HUES48 (cell line): ENCODE measurements at regions not wholly inside any gene's neighbourhood (a gene's known extent, or its start where the extent isn't known, plus 50 kb on each side); places are given as distances from the start of the nearest gene placed in this dataset.
"Not testable (repeated sequence)": the region's sequence is repeated elsewhere in the genome, so short reads cannot be mapped to it uniquely, and the experiment has no call there.

Source experiments
- H3K27ac ChIP-seq: one replicate; pipeline ENCODE4 v1.7.0; 2013; ENCODE audit warnings: low read depth, low read length, inconsistent platforms
- H3K27me3 ChIP-seq: 2 replicates; pipeline ENCODE4 v1.6.1; 2013; ENCODE audit warnings: mild to moderate bottlenecking, low read length; ENCODE audit not compliant: control insufficient read depth, insufficient read depth
- H3K36me3 ChIP-seq: 2 replicates; pipeline ENCODE4 v1.6.1; 2013; ENCODE audit warnings: low read length; ENCODE audit not compliant: control insufficient read depth, insufficient read depth
- H3K4me1 ChIP-seq: 2 replicates; pipeline ENCODE4 v1.6.1; 2013; ENCODE audit warnings: mild to moderate bottlenecking, low read length; ENCODE audit not compliant: control insufficient read depth, insufficient read depth
- H3K4me3 ChIP-seq: 2 replicates; pipeline ENCODE4 v1.5.1; 2013; ENCODE audit warnings: mild to moderate bottlenecking, low read depth, low read length
- H3K9ac ChIP-seq: 2 replicates; pipeline ENCODE4 v1.6.1; 2013; ENCODE audit warnings: mild to moderate bottlenecking, low read depth, low read length, moderate library complexity
- H3K9me3 ChIP-seq: 2 replicates; pipeline ENCODE4 v1.6.1; 2013; ENCODE audit warnings: low read length; ENCODE audit not compliant: control insufficient read depth, insufficient read depth

DNA sequence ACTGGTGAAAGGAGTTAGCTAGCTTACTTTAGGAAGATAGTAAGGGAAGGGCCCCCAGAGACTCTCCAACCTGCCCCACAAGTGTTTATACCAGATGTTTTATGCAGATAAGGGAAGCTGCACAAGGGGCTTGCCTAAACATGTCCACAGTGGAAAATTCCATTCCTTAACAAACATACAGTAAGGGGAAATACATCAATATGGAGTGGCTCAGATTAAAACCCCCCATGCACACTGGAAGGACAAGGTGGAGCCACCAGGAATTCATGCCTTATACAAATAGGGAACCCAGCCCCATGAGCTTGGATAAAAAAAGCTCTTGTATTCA is 106.3 kb upstream of the GPBP1 start:
- Histone ChIP-seq H3K9me3 (peaks cover 10% of the 10 kb centered on the region), H3K4me3 (no peak overlapping the region), H3K27ac (no peak overlapping the region), H3K4me1 (peaks cover 8% of the 10 kb centered on the region), H3K36me3 (no peaks in the 10 kb centered on the region), H3K9ac (no peak overlapping the region), H3K27me3 (no peaks in the 10 kb centered on the region)

- peaks cover 10% of the 10 kb centered on the region for H3K9me3 ChIP-seq
- H3K4me3 ChIP-seq = no peak overlapping the region
- H3K9ac ChIP-seq = no peak overlapping the region
- no peak overlapping the region for H3K27ac ChIP-seq
- no peaks in the 10 kb centered on the region for H3K36me3 ChIP-seq
- H3K4me1 ChIP-seq = peaks cover 10% of the 10 kb centered on the region
- H3K27me3 ChIP-seq = no peaks in the 10 kb centered on the region
Measured at GRCh38 chr5:57069115-57069835, 104.6 kb upstream of the GPBP1 start.

DNA sequence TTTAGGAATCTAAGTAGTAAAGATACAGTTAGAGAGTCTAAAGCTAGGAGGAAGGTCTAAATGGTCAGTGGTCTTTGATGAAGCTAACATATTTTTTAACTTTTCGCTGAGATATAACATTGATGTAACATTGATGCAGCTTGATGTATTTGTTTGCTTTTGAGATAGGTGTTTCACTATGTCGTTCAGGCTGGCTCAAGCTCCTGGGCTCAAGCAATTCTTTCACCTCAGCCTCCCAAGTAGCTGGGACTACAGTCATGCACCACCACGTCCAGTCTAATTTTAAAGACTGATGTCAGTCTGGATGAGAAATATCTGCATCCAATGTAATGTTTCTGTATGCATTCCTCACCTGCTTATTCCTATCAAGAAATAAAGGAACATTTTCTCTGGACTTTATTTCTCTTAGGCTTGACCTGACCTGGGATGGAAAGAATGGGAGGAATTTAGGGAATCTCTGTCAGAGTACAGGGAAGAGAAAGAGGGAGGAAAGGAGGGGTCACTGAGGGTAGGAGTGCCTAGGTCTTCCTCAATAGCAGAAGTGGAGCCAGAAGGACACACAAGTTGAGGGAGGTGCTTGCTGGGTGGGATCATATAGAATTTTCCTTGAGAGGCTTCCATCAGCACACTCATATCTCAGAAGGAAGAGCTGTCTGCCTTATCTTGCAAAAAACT is 101.5 kb upstream of the GPBP1 start:
- Histone ChIP-seq H3K27ac (peak overlapping the region; percentile 12), H3K4me1 (peaks cover 10% of the 10 kb centered on the region), H3K36me3 (no peaks in the 10 kb centered on the region), H3K9ac (no peak overlapping the region), H3K9me3 (peaks cover 10% of the 10 kb centered on the region), H3K27me3 (no peaks in the 10 kb centered on the region), H3K4me3 (0 out of 2 replicates have a peak overlapping the region, but pooled peaks have one; percentile 24)

- H3K4me1 ChIP-seq = no peaks in the 10 kb centered on the region
- no peaks in the 10 kb centered on the region for H3K27me3 ChIP-seq
- no peak overlapping the region for H3K4me3 ChIP-seq
- no peak overlapping the region for H3K27ac ChIP-seq
- no peaks in the 10 kb centered on the region for H3K9me3 ChIP-seq
- H3K9ac ChIP-seq = no peak overlapping the region
- no peaks in the 10 kb centered on the region for H3K36me3 ChIP-seq
Measured at GRCh38 chr5:57082441-57083067, 91.3 kb upstream of the GPBP1 start.

GRCh38 chr5:57085306-57086081 is 88.4 kb upstream of the GPBP1 start:
- no peaks in the 10 kb centered on the region for H3K27me3 ChIP-seq
- H3K9ac ChIP-seq = no peak overlapping the region
- H3K4me3 ChIP-seq = no peak overlapping the region

GRCh38 chr5:57087947-57088346 is 85.9 kb upstream of the GPBP1 start:
- H3K9me3 ChIP-seq, H3K4me3 ChIP-seq, H3K4me1 ChIP-seq, H3K27ac ChIP-seq, H3K27me3 ChIP-seq, H3K9ac ChIP-seq, H3K36me3 ChIP-seq: not testable (repeated sequence)

More at GRCh38 chr5:57085306-57086081, 88.4 kb upstream of the GPBP1 start:
- no peaks in the 10 kb centered on the region for H3K9me3 ChIP-seq
- H3K4me1 ChIP-seq = no peaks in the 10 kb centered on the region
- H3K36me3 ChIP-seq = no peaks in the 10 kb centered on the region
- no peak overlapping the region for H3K27ac ChIP-seq

GRCh38 chr5:57094753-57095683 is 78.8 kb upstream of the GPBP1 start:
- no peaks in the 10 kb centered on the region for H3K36me3 ChIP-seq
- no peak overlapping the region for H3K4me3 ChIP-seq
- peaks cover 4% of the 10 kb centered on the region; the same call in 1 of the 2 replicates for H3K4me1 ChIP-seq
- no peaks in the 10 kb centered on the region for H3K27me3 ChIP-seq
- no peak overlapping the region for H3K27ac ChIP-seq
- H3K9ac ChIP-seq = no peak overlapping the region
- H3K9me3 ChIP-seq = peaks cover 2% of the 10 kb centered on the region; the same call in 1 of the 2 replicates

DNA sequence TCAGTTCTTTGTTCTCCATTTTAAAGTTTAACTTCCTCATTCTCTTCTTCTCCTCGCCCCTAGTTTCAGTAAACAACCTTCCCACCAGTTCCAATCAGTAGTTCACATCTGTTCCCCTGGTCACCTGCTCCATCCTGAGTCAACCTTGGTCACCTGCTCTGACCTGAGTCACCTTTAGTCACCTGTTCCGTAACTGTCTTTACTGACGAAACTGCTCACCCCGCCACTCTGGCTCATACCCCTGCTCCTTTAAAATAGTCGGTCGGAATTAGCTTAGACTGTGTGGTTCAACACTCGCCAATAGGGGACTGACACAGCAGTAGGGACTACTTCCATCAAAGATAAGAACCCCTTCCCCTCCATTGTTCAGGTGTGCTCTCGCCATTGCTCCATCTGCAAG is 76.3 kb upstream of the GPBP1 start:
- Histone ChIP-seq H3K4me1 (peaks cover 4% of the 10 kb centered on the region; the same call in 1 of the 2 replicates), H3K27me3 (no peaks in the 10 kb centered on the region), H3K4me3 (no peak overlapping the region)

GRCh38 chr5:57102189-57102904 is 71.5 kb upstream of the GPBP1 start:
- Histone ChIP-seq H3K9me3 (peaks cover 2% of the 10 kb centered on the region; the same call in 1 of the 2 replicates), H3K4me3 (no peak overlapping the region), H3K27ac (no peak overlapping the region), H3K27me3 (no peaks in the 10 kb centered on the region), H3K36me3 (no peaks in the 10 kb centered on the region), H3K9ac (no peak overlapping the region), H3K4me1 (no peaks in the 10 kb centered on the region)

More for the DNA sequence above, 76.3 kb upstream of the GPBP1 start:
- Histone ChIP-seq H3K27ac (no peak overlapping the region), H3K36me3 (no peaks in the 10 kb centered on the region), H3K9me3 (peaks cover 2% of the 10 kb centered on the region; the same call in 1 of the 2 replicates), H3K9ac (no peak overlapping the region)
